Lower leg skin (tissue), 4 donors: ENCODE measurements at regions not wholly inside any gene's neighbourhood (a gene's known extent, or its start where the extent isn't known, plus 50 kb on each side); places are given as distances from the start of the nearest gene placed in this dataset.
"Not testable (repeated sequence)": the region's sequence is repeated elsewhere in the genome, so short reads cannot be mapped to it uniquely, and the experiment has no call there.

Experiments
- DNase-seq, 2 donors: peaks; one replicate each; pipeline ENCODE4 v3.0.0-alpha.2; 2019; ENCODE audit warnings: low spot score in 2 of 2
- H3K4me3 ChIP-seq: fragments of 200-600 bp; sonication (generic); 2 replicates; pipeline ENCODE4 v1.5.1; 2017; ENCODE audit warnings: mild to moderate bottlenecking, low read depth; ENCODE audit not compliant: poor library complexity, severe bottlenecking
- POLR2A ChIP-seq, 2 donors: fragments of 450-650 bp; IDR thresholded peaks; one replicate each; pipeline ENCODE4 v1.6.1; 2016 to 2017; ENCODE audit warnings: antibody characterized with exemption in 2 of 2, mild to moderate bottlenecking in 1 of 2, moderate library complexity in 1 of 2
- WGBS, 2 donors: methylation state at CpG; one replicate each; pipeline ENCODE4 v1.1.5; 2018; 5-methylcytosine and 5-hydroxymethylcytosine counted together
- intact Hi-C: fragments of 100-400 bp; cut with DNase I; formaldehyde crosslinking; loops from one replicate; pipeline ENCODE4 v1.15.0; 2023; ENCODE audit warnings: low total_unique reads
- TF ChIP-seq, protein P1 (sequence below), 3 donors: fragments of 450-650 bp; IDR thresholded peaks; one replicate each; pipeline ENCODE4 v1.5.1; 2016; ENCODE audit warnings: antibody characterized with exemption in 3 of 3, mild to moderate bottlenecking in 3 of 3, moderate library complexity in 2 of 3

DNA sequence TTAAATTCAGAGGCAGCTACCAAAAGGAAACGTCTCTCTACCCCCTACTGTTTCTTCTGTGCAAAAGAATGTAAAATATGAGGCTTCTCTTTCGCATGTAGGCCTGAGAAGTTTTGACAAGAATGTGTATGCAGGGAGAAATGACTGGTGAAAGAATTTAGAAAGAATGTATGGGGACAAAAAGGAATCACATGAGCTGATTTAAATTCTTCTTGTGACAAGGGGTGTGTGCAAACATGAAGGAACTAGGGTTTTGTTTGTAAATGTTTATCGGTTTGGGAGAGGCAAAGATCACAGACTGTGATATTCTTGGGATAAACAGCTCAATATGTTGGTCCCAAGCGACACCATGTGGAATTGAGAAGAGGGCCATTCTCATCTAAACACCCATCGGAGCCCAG lies 345.2 kb upstream of the VRK2 start:
- DNase-seq, result no peak
- TF ChIP-seq, protein P1, sequence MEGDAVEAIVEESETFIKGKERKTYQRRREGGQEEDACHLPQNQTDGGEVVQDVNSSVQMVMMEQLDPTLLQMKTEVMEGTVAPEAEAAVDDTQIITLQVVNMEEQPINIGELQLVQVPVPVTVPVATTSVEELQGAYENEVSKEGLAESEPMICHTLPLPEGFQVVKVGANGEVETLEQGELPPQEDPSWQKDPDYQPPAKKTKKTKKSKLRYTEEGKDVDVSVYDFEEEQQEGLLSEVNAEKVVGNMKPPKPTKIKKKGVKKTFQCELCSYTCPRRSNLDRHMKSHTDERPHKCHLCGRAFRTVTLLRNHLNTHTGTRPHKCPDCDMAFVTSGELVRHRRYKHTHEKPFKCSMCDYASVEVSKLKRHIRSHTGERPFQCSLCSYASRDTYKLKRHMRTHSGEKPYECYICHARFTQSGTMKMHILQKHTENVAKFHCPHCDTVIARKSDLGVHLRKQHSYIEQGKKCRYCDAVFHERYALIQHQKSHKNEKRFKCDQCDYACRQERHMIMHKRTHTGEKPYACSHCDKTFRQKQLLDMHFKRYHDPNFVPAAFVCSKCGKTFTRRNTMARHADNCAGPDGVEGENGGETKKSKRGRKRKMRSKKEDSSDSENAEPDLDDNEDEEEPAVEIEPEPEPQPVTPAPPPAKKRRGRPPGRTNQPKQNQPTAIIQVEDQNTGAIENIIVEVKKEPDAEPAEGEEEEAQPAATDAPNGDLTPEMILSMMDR (IDR thresholded peaks at IDR 0.05), result no peak
- TF ChIP-seq POLR2A (IDR thresholded peaks at IDR 0.05), result no peak
- intact Hi-C loops, result no loop called here
- H3K4me3 ChIP-seq, result no peak overlapping the region
- 69 to 78% methylated on average over 5 of the region's 5 CpGs for WGBS, 2 donors

- WGBS, 2 donors, result 74 to 81% methylated on average over 3 of the region's 3 CpGs
- intact Hi-C loops, result no loop called here
- DNase-seq, result no peak
- TF ChIP-seq, protein P1 (IDR thresholded peaks at IDR 0.05), result no peak
- no peak for TF ChIP-seq POLR2A (IDR thresholded peaks at IDR 0.05)
- no peak overlapping the region for H3K4me3 ChIP-seq
Observed at GRCh38 chr2:57703407-57703806, 343.2 kb upstream of the VRK2 start.

DNA sequence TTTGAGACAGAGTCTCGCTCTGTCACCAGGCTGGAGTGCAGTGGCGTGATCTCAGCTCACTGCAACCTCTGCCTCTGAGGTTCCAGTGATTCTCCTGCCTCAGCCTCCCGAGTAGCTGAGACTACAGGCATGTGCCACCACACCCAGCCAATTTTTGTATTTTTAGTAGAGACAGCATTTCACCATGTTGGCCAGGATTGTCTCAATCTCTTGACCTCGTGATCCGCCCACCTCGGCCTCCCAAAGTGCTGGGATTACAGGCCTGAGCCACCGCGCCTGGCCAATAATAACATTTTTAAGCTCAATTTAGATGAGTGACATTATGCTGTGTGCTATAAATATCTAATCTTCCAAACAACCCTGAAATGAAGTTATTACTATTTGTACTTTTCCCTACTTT lies 338.8 kb upstream of the VRK2 start:
- H3K4me3 ChIP-seq, DNase-seq, intact Hi-C loops: not testable (repeated sequence)
- 86 to 89% methylated on average over 8 of the region's 8 CpGs for WGBS, 2 donors

- intact Hi-C loops, result no loop called here
- DNase-seq, result no peak
- H3K4me3 ChIP-seq, result no peak overlapping the region
- TF ChIP-seq, protein P1 (IDR thresholded peaks at IDR 0.05), result no peak
- TF ChIP-seq POLR2A (IDR thresholded peaks at IDR 0.05), result no peak
- WGBS, 2 donors, result 90 to 94% methylated on average over 1 of the region's 1 CpG
Observed at GRCh38 chr2:57711991-57712390, 334.6 kb upstream of the VRK2 start.

GRCh38 chr2:57720728-57721627 lies 325.6 kb upstream of the VRK2 start:
- no peak for TF ChIP-seq POLR2A (IDR thresholded peaks at IDR 0.05)
- TF ChIP-seq, protein P1 (IDR thresholded peaks at IDR 0.05), result no peak
- 20 to 24% methylated on average over 16 of the region's 16 CpGs for WGBS, 2 donors
- H3K4me3 ChIP-seq, result no peak overlapping the region
- DNase-seq, result no peak
- intact Hi-C loops, result no loop called here

DNA sequence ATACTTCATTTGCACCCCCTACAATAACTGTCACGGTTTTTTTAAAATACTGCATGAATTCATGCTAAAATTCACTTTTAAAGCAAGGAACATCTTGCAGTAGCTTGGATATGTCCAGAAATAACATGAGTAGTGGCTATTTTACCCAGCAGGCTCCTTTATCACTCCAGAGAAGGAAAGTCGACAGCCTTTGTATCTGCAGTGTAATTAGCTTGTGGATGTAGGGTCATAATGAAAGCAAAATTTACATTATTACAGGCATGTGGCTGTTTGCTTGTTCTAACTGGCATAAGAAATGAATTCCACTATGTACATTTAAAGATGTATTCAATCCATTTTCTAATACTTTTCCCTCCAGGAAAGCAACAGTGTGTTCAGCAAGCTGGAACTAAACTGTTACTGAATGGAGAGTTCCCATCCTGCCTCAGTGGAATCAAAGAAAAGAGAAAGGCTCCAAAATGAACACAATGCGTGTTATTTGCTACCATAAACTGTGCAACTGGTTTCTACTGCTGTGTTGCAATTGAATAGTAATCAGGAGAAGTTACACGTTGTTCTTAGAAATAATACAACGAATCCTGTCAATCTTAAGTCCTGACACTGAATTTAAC lies 321.2 kb upstream of the VRK2 start:
- WGBS, 2 donors, result 68 to 69% methylated on average over 5 of the region's 5 CpGs
- TF ChIP-seq, protein P1 (IDR thresholded peaks at IDR 0.05), result no peak
- TF ChIP-seq POLR2A (IDR thresholded peaks at IDR 0.05), result no peak
- H3K4me3 ChIP-seq, result no peak overlapping the region
- no peak for DNase-seq
- intact Hi-C loops, result no loop called here
